ENCODE measurements at regions not wholly inside any gene's neighbourhood (a gene's known extent, or its start where the extent isn't known, plus 50 kb on each side); places are given as distances from the start of the nearest gene placed in this dataset.

GRCh38 chr19:31100981-31101380, 248.3 kb downstream of the TSHZ3 start:
- Mint-ChIP-seq H3K36me3 (no peaks in the 10 kb centered on the region), H3K27me3 (peaks cover 1 to 6% of the 10 kb centered on the region in 2 donors), H3K4me3 (no peak overlapping the region), H3K4me1 (no peaks in the 10 kb centered on the region), H3K27ac (no peak overlapping the region), H3K9me3 (peaks cover 0 to 5% (median 0%) of the 10 kb centered on the region in 8 donors)
- no peak for DNase-seq
- Histone ChIP-seq H3K27me3 (ENCODE audit: insufficient read depth, low read length) (no peaks in the 10 kb centered on the region), H3K9me3 (ENCODE audit: control insufficient read depth in 1 of 2, low read length in 2 of 2) (no peaks in the 10 kb centered on the region), H3K4me1 (ENCODE audit: insufficient read depth, low read length) (no peaks in the 10 kb centered on the region), H3K4me3 (ENCODE audit: low read length in 2 of 2) (no peak overlapping the region), H3K27ac (ENCODE audit: low read depth, low read length) (no peak overlapping the region), H3K36me3 (ENCODE audit: insufficient read depth, low read length) (no peaks in the 10 kb centered on the region)
- ChIA-PET POLR2A (ENCODE audit: partially characterized antibody) (no interaction called here), CTCF (ENCODE audit: partially characterized antibody) (no interaction called here)
- intact Hi-C loops (cut with micrococcal nuclease), result no loop called here

GRCh38 chr19:31100206-31100590, 249.0 kb downstream of the TSHZ3 start:
- Histone ChIP-seq H3K4me3 (ENCODE audit: low read length in 2 of 2) (no peak overlapping the region), H3K9me3 (ENCODE audit: control insufficient read depth in 1 of 2, low read length in 2 of 2) (no peaks in the 10 kb centered on the region), H3K27me3 (ENCODE audit: insufficient read depth, low read length) (no peaks in the 10 kb centered on the region), H3K36me3 (ENCODE audit: insufficient read depth, low read length) (no peaks in the 10 kb centered on the region), H3K4me1 (ENCODE audit: insufficient read depth, low read length) (no peaks in the 10 kb centered on the region), H3K27ac (ENCODE audit: low read depth, low read length) (no peak overlapping the region)
- Mint-ChIP-seq H3K27me3 (peaks cover 0 to 6% of the 10 kb centered on the region in 2 donors), H3K4me3 (no peak overlapping the region), H3K4me1 (no peaks in the 10 kb centered on the region), H3K27ac (no peak overlapping the region), H3K9me3 (peaks cover 0 to 6% (median 0%) of the 10 kb centered on the region in 8 donors), H3K36me3 (no peaks in the 10 kb centered on the region)
- intact Hi-C loops (cut with micrococcal nuclease), result no loop called here
- DNase-seq, result no peak
- ChIA-PET POLR2A (ENCODE audit: partially characterized antibody) (no interaction called here), CTCF (ENCODE audit: partially characterized antibody) (no interaction called here)

DNA sequence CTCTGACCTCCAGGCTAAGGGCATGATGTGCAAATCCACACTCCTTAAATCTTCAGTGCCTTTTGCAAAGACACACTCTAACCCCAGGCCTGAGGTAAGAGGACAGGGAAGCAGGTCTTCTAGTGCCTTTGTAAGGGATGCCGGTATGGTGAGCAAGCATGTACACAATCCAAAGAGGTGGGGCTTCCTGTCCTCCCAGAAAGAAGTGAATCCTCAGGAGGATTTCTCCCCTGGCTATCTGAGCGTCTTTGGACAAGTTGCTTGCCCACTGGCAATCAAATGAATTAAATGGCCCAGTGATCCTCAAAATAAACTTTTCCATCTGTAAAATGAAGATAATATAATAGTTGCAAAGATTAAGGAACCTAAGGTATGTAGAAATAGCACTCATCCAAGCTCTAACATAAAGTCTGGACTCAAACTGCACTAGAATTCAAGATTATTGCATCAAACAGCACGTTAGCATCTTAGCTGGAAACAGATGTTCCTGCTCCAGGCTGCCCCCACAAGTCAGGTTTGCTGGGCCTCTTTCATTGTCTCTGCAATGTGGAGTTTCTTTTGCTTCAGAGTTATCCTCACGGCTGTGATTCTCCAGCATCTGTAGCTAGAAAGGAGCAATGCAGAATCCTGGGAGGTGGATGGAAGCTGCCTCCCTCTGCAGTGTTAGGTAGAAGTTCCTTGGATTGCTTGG, 249.6 kb downstream of the TSHZ3 start:
- H3K36me3 Mint-ChIP-seq, result no peaks in the 10 kb centered on the region
- no peaks in the 10 kb centered on the region for H3K36me3 ChIP-seq (ENCODE audit: insufficient read depth, low read length)
- no peak overlapping the region for H3K27ac ChIP-seq (ENCODE audit: low read depth, low read length)
- intact Hi-C loops (cut with micrococcal nuclease), result no loop called here
- H3K27me3 Mint-ChIP-seq, result peaks cover 0 to 6% of the 10 kb centered on the region in 2 donors
- ChIA-PET POLR2A (ENCODE audit: partially characterized antibody) (no interaction called here), CTCF (ENCODE audit: partially characterized antibody) (no interaction called here)
- no peaks in the 10 kb centered on the region for H3K4me1 Mint-ChIP-seq
- H3K4me3 Mint-ChIP-seq, result no peak overlapping the region
- peaks cover 0 to 6% (median 0%) of the 10 kb centered on the region in 8 donors for H3K9me3 Mint-ChIP-seq
- DNase-seq, result no peak
- no peaks in the 10 kb centered on the region for H3K27me3 ChIP-seq (ENCODE audit: insufficient read depth, low read length)
- H3K4me1 ChIP-seq (ENCODE audit: insufficient read depth, low read length), result no peaks in the 10 kb centered on the region
- no peaks in the 10 kb centered on the region for H3K9me3 ChIP-seq (ENCODE audit: control insufficient read depth in 1 of 2, low read length in 2 of 2)
- H3K4me3 ChIP-seq (ENCODE audit: low read length in 2 of 2), result no peak overlapping the region
- H3K27ac Mint-ChIP-seq, result no peak overlapping the region

GRCh38 chr19:31098836-31099235, 250.4 kb downstream of the TSHZ3 start:
- Histone ChIP-seq H3K4me3 (ENCODE audit: low read length in 2 of 2) (no peak overlapping the region), H3K4me1 (ENCODE audit: insufficient read depth, low read length) (no peaks in the 10 kb centered on the region), H3K27me3 (ENCODE audit: insufficient read depth, low read length) (no peaks in the 10 kb centered on the region), H3K36me3 (ENCODE audit: insufficient read depth, low read length) (no peaks in the 10 kb centered on the region), H3K27ac (ENCODE audit: low read depth, low read length) (no peak overlapping the region), H3K9me3 (ENCODE audit: control insufficient read depth in 1 of 2, low read length in 2 of 2) (no peaks in the 10 kb centered on the region)
- Mint-ChIP-seq H3K27me3 (peaks cover 0 to 3% of the 10 kb centered on the region in 2 donors), H3K4me3 (no peak overlapping the region), H3K27ac (no peak overlapping the region), H3K36me3 (no peaks in the 10 kb centered on the region), H3K4me1 (no peaks in the 10 kb centered on the region), H3K9me3 (peaks cover 0 to 6% (median 0%) of the 10 kb centered on the region in 8 donors)
- ChIA-PET POLR2A (ENCODE audit: partially characterized antibody) (no interaction called here), CTCF (ENCODE audit: partially characterized antibody) (no interaction called here)
- DNase-seq, result no peak
- intact Hi-C loops (cut with micrococcal nuclease), result no loop called here

- DNase-seq, result no peak
- H3K27me3 ChIP-seq (ENCODE audit: insufficient read depth, low read length), result no peaks in the 10 kb centered on the region
- no peak overlapping the region for H3K4me3 Mint-ChIP-seq
- peaks cover 0 to 4% (median 0%) of the 10 kb centered on the region in 8 donors for H3K9me3 Mint-ChIP-seq
- ChIA-PET CTCF (ENCODE audit: partially characterized antibody) (no interaction called here), POLR2A (ENCODE audit: partially characterized antibody) (no interaction called here)
- H3K27me3 Mint-ChIP-seq, result peaks cover 1 to 10% of the 10 kb centered on the region in 2 donors
- no peaks in the 10 kb centered on the region for H3K4me1 ChIP-seq (ENCODE audit: insufficient read depth, low read length)
- H3K36me3 ChIP-seq (ENCODE audit: insufficient read depth, low read length), result no peaks in the 10 kb centered on the region
- intact Hi-C loops (cut with micrococcal nuclease), result no loop called here
- no peak overlapping the region for H3K27ac Mint-ChIP-seq
- no peaks in the 10 kb centered on the region for H3K9me3 ChIP-seq (ENCODE audit: control insufficient read depth in 1 of 2, low read length in 2 of 2)
- no peak overlapping the region for H3K27ac ChIP-seq (ENCODE audit: low read depth, low read length)
- no peak overlapping the region for H3K4me3 ChIP-seq (ENCODE audit: low read length in 2 of 2)
- no peaks in the 10 kb centered on the region for H3K4me1 Mint-ChIP-seq
- no peaks in the 10 kb centered on the region for H3K36me3 Mint-ChIP-seq
Measured at GRCh38 chr19:31096935-31097545, 252.2 kb downstream of the TSHZ3 start.

- peaks cover 1 to 9% of the 10 kb centered on the region in 2 donors for H3K27me3 Mint-ChIP-seq
Measured at GRCh38 chr19:31096062-31096830, 253.0 kb downstream of the TSHZ3 start.

DNA sequence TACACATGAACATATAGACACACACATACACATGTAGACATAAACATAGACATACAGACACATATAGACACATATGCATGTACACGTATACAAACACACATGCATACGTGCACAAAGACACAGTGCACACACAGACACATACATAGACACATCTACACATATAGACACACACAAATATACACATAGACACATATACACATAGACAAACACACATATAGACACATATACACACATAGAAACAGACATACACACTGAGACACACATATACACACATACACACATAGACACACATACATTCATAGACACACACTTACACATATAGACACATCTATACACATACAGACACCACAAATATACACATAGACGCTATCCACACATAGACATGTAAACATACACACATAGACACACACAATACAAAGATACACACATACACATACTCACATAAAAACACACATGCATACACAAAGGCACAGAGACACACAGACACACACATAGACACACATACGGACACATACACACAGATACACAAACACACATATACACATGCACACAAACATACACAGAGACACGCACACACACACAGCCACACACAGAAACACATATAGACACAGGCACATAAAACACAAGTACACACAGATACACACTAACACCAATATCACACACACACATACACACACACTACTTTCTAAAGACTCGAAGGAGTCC, 254.0 kb downstream of the TSHZ3 start:
- no peaks in the 10 kb centered on the region for H3K4me1 Mint-ChIP-seq
- H3K27me3 ChIP-seq (ENCODE audit: insufficient read depth, low read length), result no peaks in the 10 kb centered on the region
- no peak overlapping the region for H3K27ac Mint-ChIP-seq
- H3K4me3 Mint-ChIP-seq, result no peak overlapping the region
- no peak overlapping the region for H3K27ac ChIP-seq (ENCODE audit: low read depth, low read length)
- H3K9me3 ChIP-seq (ENCODE audit: control insufficient read depth in 1 of 2, low read length in 2 of 2), result no peaks in the 10 kb centered on the region
- H3K36me3 Mint-ChIP-seq, result no peaks in the 10 kb centered on the region
- POLR2A ChIA-PET (ENCODE audit: partially characterized antibody), result no interaction called here
- H3K36me3 ChIP-seq (ENCODE audit: insufficient read depth, low read length), result no peaks in the 10 kb centered on the region
- DNase-seq, result no peak
- intact Hi-C loops (cut with micrococcal nuclease), result no loop called here
- no peak overlapping the region for H3K4me3 ChIP-seq (ENCODE audit: low read length in 2 of 2)
- CTCF ChIA-PET (ENCODE audit: partially characterized antibody), result interaction anchor here (1.1 kb wide), 1 partner anchor 15 kb away, joined by 3 read pairs; no protein-coding TSS in a partner anchor
- peaks cover 6 to 9% of the 10 kb centered on the region in 2 donors for H3K27me3 Mint-ChIP-seq
- peaks cover 0 to 4% (median 0%) of the 10 kb centered on the region in 8 donors for H3K9me3 Mint-ChIP-seq
- H3K4me1 ChIP-seq (ENCODE audit: insufficient read depth, low read length), result no peaks in the 10 kb centered on the region

More at GRCh38 chr19:31096062-31096830, 253.0 kb downstream of the TSHZ3 start:
- Mint-ChIP-seq H3K4me3 (no peak overlapping the region), H3K4me1 (no peaks in the 10 kb centered on the region), H3K36me3 (no peaks in the 10 kb centered on the region), H3K27ac (no peak overlapping the region), H3K9me3 (peaks cover 0 to 4% (median 0%) of the 10 kb centered on the region in 8 donors)
- H3K4me1 ChIP-seq (ENCODE audit: insufficient read depth, low read length), result no peaks in the 10 kb centered on the region
- no peak overlapping the region for H3K27ac ChIP-seq (ENCODE audit: low read depth, low read length)
- no peaks in the 10 kb centered on the region for H3K9me3 ChIP-seq (ENCODE audit: control insufficient read depth in 1 of 2, low read length in 2 of 2)
- no peak for DNase-seq
- no peaks in the 10 kb centered on the region for H3K27me3 ChIP-seq (ENCODE audit: insufficient read depth, low read length)
- intact Hi-C loops (cut with micrococcal nuclease), result no loop called here
- ChIA-PET POLR2A (ENCODE audit: partially characterized antibody) (no interaction called here), CTCF (ENCODE audit: partially characterized antibody) (interaction anchor here (1.1 kb wide), 1 partner anchor 14 kb away, joined by 3 read pairs; no protein-coding TSS in a partner anchor)
- H3K36me3 ChIP-seq (ENCODE audit: insufficient read depth, low read length), result no peaks in the 10 kb centered on the region
- no peak overlapping the region for H3K4me3 ChIP-seq (ENCODE audit: low read length in 2 of 2)
